Stimulated activated naive B cell treated with anti-CD40 and anti-IgM and Interleukin-4, amounts not matched to agents 10 μg/mL and 1 μg/mL and 100 μg/mL, for 72 hours (primary cell): ENCODE measurements at regions not wholly inside any gene's neighbourhood (a gene's known extent, or its start where the extent isn't known, plus 50 kb on each side); places are given as distances from the start of the nearest gene placed in this dataset.
"Not testable (repeated sequence)": the region's sequence is repeated elsewhere in the genome, so short reads cannot be mapped to it uniquely, and the experiment has no call there.

Experiments
- ATAC-seq, 2 donors: fragments of 150-1000 bp; cut with Tn5 transposase; replicated peaks; 2 replicates each; pipeline ENCODE4 v1.10.0; 2021; ENCODE audit warnings: moderate library complexity in 1 of 2
- DNase-seq: peaks from one replicate; pipeline ENCODE4 v3.0.0; 2021
- H3K27ac Mint-ChIP-seq: one replicate; pipeline ENCODE4 v1.8.0; 2022; ENCODE audit warnings: mild to moderate bottlenecking, mixed read lengths
- H3K27me3 Mint-ChIP-seq, 2 donors: one replicate each; pipeline ENCODE4 v1.8.0; 2022; ENCODE audit warnings: mixed read lengths in 2 of 2
- H3K36me3 Mint-ChIP-seq, 2 donors: one replicate each; pipeline ENCODE4 v1.8.0; 2022; ENCODE audit warnings: mixed read lengths in 2 of 2, mild to moderate bottlenecking in 1 of 2
- H3K4me1 Mint-ChIP-seq, 2 donors: one replicate each; pipeline ENCODE4 v1.8.0; 2022; ENCODE audit warnings: mixed read lengths in 2 of 2, mild to moderate bottlenecking in 1 of 2
- H3K4me3 Mint-ChIP-seq, 2 donors: one replicate each; pipeline ENCODE4 v1.8.0; 2022; ENCODE audit warnings: mild to moderate bottlenecking in 2 of 2, mixed read lengths in 2 of 2, moderate library complexity in 1 of 2
- H3K9me3 Mint-ChIP-seq, 2 donors: one replicate each; pipeline ENCODE4 v1.8.0; 2022; ENCODE audit warnings: mixed read lengths in 2 of 2, mild to moderate bottlenecking in 1 of 2

DNA sequence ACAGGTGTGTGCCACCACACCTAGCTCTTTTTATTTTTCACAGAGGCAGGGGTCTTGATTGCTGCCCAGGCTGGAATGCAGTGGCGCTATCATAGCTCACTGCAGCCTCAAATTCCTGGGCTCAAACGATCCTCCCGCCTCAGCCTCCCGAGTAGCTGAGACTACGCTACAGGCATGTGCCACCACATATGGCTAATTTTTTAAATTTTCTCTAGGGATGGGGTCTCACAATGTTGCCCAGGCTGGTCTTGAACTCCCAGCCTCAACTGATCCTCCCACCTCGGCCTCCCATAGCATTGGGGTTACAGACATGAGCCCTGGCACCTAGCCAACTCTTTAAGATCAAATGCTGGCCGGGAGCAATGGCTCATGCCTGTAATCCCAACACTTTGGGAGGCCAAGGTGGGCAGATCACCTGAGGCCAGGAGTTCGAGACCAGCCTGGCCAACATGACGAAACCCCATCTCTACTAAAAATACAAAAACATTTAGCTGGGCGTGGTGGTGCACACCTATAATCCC lies 50.6 kb upstream of the MYL10 start:
- not testable (repeated sequence) for H3K9me3 Mint-ChIP-seq, H3K27me3 Mint-ChIP-seq, ATAC-seq, H3K36me3 Mint-ChIP-seq, H3K4me1 Mint-ChIP-seq, H3K4me3 Mint-ChIP-seq, H3K27ac Mint-ChIP-seq, DNase-seq

DNA sequence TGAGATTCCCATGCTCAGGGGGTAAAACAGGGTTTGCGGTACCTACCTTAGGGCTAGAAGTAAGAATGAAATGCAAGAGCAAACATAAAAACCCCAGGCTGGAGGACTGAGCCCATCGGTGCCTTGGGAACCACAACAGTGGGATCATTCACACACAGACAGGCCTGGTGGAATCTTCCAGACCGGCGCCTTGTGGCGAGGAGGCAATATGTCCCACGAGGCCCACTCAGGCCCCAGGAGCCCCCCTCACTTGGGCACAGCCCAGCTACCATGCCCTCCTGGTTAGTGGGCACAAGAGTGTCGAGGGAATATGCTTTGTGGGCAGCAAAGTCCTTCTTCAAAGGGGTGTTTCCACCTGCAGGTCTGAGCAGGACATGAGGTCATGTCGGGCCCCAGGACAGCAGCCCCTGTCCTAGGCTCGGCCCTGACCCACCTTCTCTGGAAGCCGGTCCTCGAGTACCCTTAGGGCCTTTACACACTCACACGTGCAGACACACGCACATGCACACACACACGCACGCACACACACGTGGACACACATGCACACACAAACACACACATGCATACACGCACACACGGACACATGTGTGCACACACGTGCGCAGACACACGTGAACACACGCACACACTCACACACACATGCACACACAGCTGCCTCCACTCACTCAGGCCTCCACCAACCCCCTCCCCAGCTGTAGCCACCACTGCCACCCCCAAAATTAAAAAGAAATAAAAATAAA lies 51.5 kb upstream of the MYL10 start:
- Mint-ChIP-seq H3K4me1 (peaks cover 0 to 5% of the 10 kb centered on the region in 2 donors), H3K27ac (no peak overlapping the region), H3K27me3 (peaks cover 0 to 8% of the 10 kb centered on the region in 2 donors), H3K9me3 (no peaks in the 10 kb centered on the region), H3K36me3 (no peaks in the 10 kb centered on the region), H3K4me3 (no peak overlapping the region)
- ATAC-seq (no peak), DNase-seq (no peak)

DNA sequence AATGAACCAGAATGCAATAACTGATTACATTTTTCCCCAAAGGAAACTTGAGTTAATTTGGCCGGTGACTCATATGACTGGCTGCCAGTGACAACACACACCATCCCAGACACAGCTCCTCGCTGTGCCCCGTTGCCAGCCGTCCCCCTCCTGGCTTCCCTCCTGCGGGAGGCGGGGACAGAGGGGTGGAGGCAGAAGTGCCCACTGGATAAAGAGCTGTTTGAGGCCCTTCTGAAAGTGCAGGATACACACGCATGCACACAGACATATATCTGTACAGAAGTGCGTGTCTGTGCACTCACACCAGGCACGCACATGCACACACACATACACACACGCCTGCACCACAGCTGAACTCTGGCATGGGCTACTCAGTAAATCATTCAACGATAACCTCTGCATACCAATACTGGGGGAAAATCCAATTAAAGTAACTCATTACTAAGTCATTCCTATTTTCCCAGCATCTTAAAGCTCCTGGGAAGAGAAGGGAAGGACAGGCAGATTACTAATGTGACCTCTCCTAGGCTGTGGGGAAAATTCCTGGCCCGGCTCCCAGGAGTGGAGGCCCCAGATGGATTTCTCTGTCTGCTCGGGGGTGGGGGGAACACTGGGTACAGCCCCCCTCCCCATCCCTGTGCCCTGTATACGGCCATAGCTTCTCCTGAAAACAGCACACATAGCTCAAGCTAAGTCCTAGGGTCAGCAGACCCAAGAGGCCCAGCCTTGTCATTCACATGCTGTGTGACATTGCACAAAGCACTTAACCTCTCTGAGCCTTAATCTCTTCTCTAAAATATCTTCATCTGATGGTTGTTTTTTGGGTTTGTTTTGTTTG lies 52.3 kb upstream of the MYL10 start:
- ATAC-seq, result no peak
- Mint-ChIP-seq H3K36me3 (no peaks in the 10 kb centered on the region), H3K27me3 (peaks cover 0 to 8% of the 10 kb centered on the region in 2 donors), H3K4me3 (no peak overlapping the region), H3K27ac (no peak overlapping the region), H3K4me1 (peaks cover 0 to 5% of the 10 kb centered on the region in 2 donors), H3K9me3 (no peaks in the 10 kb centered on the region)
- no peak for DNase-seq

DNA sequence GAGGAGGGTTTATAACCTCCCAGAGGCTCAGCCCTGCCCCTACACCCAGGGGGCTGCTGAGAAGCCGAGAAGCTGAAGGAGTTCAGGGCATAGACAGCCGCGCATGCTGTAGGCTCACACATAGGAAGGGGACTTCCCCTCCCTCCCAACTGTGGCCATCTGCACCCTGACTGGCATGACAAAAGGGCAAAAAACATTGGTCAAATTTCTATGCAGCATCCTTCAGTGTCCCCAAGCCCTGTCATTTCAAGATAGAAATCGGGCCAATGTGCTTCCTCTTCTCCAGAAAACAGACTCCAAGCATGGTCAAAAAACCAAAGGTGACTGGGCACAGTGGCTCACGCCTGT lies 55.9 kb upstream of the MYL10 start:
- Mint-ChIP-seq H3K27me3 (peaks cover 13 to 16% of the 10 kb centered on the region in 2 donors), H3K36me3 (no peaks in the 10 kb centered on the region), H3K4me3 (no peak overlapping the region), H3K9me3 (no peaks in the 10 kb centered on the region), H3K27ac (peak overlapping the region; percentile 60), H3K4me1 (peaks cover 5 to 7% of the 10 kb centered on the region in 2 donors)
- ATAC-seq (peak; percentile 69 to 77), DNase-seq (peak; percentile 22)

DNA sequence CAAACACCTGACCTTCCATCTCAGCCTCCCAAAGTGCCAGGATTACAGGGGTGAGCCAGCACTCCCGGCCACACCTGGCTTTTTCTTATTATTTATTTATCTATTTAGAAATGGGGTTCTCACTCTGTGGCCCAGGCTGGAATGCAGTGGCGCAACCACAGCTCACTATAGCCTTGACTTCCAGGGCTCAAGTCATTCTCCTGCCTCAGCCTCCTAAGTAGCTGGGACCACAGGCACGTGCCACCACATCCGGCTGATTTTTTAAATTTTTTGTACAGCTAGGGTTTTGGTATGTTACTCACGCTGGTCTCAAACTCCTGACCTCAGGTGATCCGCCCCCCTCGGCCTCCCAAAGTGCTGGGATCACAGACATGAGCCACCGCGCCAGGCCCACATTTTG lies 56.9 kb upstream of the MYL10 start:
- no peaks in the 10 kb centered on the region for H3K9me3 Mint-ChIP-seq
- no peak overlapping the region for H3K27ac Mint-ChIP-seq
- no peaks in the 10 kb centered on the region for H3K36me3 Mint-ChIP-seq
- ATAC-seq (no peak), DNase-seq (no peak)
- peaks cover 13 to 16% of the 10 kb centered on the region in 2 donors for H3K27me3 Mint-ChIP-seq
- peaks cover 5 to 7% of the 10 kb centered on the region in 2 donors for H3K4me1 Mint-ChIP-seq
- no peak overlapping the region for H3K4me3 Mint-ChIP-seq

DNA sequence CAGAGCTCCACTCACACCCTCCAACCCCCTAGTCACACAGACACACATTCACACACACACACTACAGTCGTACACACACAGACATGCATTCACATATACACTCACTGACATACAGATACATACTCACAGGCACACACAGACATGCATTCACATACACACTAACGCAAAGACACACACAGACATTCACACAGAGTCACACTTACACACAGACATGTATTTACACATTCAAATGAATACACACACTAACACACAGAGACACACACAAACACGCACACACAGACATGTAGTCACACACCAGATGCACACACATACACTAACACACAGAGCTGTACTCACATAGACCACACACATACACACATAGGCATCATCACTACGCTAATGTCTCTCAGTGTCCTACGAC lies 58.0 kb upstream of the MYL10 start:
- no peak overlapping the region for H3K27ac Mint-ChIP-seq
- no peaks in the 10 kb centered on the region for H3K36me3 Mint-ChIP-seq
- no peak overlapping the region for H3K4me3 Mint-ChIP-seq
- H3K4me1 Mint-ChIP-seq, result peaks cover 10 to 12% of the 10 kb centered on the region in 2 donors
- peaks cover 13 to 16% of the 10 kb centered on the region in 2 donors for H3K27me3 Mint-ChIP-seq
- H3K9me3 Mint-ChIP-seq, result no peaks in the 10 kb centered on the region
- DNase-seq, result no peak
- no peak for ATAC-seq

DNA sequence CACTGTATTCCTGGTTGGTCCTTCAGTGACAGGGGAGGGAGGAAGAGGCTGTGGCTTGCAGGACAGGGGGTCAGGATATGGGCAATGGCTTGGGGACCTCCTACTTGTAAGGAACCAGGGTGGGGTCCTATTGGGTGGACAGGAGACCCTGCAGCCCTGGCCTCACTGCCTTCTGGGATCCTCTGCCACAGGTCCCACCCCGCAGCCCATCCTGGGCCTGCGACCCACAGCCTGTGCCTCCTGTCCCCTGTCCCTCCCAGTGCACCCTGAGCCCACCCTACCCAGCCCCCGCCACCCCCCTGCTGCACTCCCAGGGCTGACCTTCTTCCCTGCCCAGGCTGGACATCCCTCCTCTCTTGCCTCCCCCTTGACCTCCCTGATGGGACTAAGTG lies 58.7 kb upstream of the MYL10 start:
- ATAC-seq, result no peak
- no peak overlapping the region for H3K27ac Mint-ChIP-seq
- H3K36me3 Mint-ChIP-seq, result no peaks in the 10 kb centered on the region
- DNase-seq, result no peak
- peaks cover 13% of the 10 kb centered on the region in 2 donors for H3K4me1 Mint-ChIP-seq
- H3K27me3 Mint-ChIP-seq, result peaks cover 13 to 16% of the 10 kb centered on the region in 2 donors
- no peaks in the 10 kb centered on the region for H3K9me3 Mint-ChIP-seq
- H3K4me3 Mint-ChIP-seq, result no peak overlapping the region

DNA sequence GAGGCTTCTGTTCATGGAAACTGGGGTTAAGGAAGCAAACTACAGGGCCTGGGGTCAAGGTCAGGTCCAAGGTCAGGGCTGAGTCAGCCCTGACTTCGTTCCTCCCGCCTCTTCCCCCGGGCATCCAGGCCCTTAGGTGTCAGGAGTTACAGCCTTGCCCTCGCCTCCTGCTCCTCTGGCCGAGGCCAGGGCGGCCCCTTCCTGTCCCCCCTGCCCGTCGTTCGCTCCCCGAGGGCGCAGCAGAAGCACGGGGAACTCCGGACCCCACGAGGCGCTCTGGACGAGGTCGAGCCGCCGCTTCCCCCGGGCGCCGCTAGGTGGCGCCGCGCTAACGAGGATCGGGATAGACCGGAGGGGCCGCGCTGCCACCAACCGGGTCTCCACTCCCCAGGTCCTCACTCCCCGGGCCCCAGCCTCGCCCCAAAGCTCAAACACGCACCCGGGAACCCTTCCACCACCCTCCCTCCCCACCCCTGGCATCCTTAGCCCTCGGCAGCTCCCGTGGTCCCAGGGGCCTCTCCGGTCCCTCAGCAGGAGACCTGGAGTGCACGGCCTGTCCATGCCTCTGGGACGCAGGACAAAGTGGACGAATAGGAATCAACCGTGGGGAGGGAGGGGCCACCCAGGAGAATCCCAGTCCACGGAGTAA lies 59.2 kb upstream of the MYL10 start:
- H3K27ac Mint-ChIP-seq, result no peak overlapping the region
- peak; percentile 88 to 91 for ATAC-seq

DNA sequence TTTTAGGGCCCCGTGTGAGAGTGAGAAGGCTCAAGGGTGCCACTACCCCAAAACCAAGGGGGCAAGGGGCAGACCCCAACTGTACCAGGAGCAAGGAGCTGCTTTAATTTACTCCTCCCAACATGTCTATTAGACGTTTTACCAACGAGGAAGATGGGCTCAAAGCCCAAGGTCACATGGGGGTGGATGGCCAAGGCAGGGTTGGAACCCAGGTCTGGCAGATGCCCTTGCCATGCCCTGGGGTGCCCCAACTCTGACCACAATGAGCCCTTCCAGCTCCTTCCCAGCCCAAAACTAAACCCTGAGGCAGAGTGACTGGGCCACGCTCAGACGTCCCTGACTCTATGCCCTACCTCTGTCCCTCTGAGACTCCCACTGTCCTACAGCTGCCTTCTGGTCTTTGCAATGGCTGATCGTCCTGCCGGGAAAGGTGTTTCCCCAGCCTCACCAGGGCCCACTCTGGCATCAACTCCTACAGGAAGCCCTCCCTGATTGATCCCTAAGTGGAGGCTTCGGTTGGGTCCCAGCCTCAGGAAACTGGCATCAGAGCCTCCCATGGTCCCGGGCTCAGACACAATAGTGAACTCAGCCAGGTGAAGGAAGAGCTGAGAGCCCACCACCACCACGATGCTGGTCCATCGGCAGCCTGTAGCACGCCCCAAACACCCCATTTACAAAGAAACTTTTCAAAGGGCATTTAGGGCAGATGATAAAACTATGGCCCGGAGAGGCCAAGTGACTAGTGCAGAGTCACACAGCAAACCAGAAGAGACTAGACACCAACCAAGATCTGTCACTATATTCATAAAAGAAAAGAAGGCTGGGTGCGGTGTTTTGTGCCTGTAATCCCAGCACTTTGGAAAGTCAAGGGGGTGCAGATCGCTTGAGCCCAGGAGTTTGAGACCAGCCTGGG lies 60.2 kb upstream of the MYL10 start:
- DNase-seq (no peak), ATAC-seq (no peak)
- H3K27me3 Mint-ChIP-seq, result peaks cover 13 to 16% of the 10 kb centered on the region in 2 donors
- no peak overlapping the region for H3K27ac Mint-ChIP-seq
- no peaks in the 10 kb centered on the region for H3K36me3 Mint-ChIP-seq
- no peaks in the 10 kb centered on the region for H3K9me3 Mint-ChIP-seq
- no peak overlapping the region for H3K4me3 Mint-ChIP-seq
- peaks cover 13% of the 10 kb centered on the region in 2 donors for H3K4me1 Mint-ChIP-seq

More for the DNA sequence above, 59.2 kb upstream of the MYL10 start:
- Mint-ChIP-seq H3K4me1 (peaks cover 13% of the 10 kb centered on the region in 2 donors), H3K36me3 (no peaks in the 10 kb centered on the region), H3K4me3 (no peak overlapping the region), H3K9me3 (no peaks in the 10 kb centered on the region), H3K27me3 (peaks cover 13 to 16% of the 10 kb centered on the region in 2 donors)
- peak; percentile 67 for DNase-seq

DNA sequence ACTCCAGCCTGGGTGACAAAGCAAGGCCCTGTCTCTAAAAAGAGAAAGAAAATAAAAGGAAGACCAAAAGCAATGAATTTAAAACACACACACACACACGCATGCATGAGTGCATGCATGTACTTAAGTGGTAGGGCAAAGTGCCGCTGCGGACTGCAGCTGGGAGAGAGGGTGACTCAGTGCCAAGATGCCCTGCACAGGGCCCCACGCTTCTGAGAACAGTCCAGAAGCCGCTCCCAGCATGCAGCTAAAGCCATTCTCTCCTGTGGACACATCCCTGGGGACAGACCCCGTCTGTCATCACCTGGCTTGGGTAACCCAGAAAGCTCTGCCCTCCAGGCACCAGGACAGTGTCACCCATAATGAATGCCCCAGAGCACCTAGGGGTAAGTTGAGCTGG lies 61.0 kb upstream of the MYL10 start:
- no peak overlapping the region for H3K4me3 Mint-ChIP-seq
- H3K9me3 Mint-ChIP-seq, result no peaks in the 10 kb centered on the region
- ATAC-seq (no peak), DNase-seq (no peak)
- H3K4me1 Mint-ChIP-seq, result peaks cover 10 to 13% of the 10 kb centered on the region in 2 donors
- H3K27me3 Mint-ChIP-seq, result peaks cover 13 to 16% of the 10 kb centered on the region in 2 donors
- H3K36me3 Mint-ChIP-seq, result no peaks in the 10 kb centered on the region
- H3K27ac Mint-ChIP-seq, result no peak overlapping the region

DNA sequence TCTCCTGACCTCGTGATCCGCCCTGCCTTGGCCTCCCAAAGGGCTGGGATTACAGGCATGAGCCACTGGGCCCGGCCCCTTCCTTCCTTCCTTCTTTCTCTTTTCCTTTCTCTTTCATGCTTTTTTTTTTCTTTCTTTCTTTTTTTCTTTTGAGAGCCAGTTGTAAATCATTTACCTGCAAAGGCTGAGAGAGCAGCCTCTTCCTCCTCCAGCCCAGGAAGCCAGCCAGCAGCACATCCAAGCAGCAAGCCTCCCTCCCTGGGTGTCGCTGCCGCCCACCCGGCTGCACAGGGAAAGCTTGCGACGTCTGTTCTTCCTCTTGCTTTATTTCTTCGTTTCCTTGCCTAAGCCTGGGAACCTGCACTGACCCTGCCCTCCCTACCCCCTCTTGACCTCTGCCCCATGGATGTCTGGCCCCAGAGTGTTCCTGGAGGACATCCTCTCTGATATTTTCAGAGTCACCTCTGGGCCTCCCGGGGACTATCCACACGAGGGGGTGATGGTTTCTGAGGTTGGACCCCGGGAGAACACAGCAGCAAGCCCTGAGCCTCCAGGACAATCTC lies 62.8 kb upstream of the MYL10 start:
- Mint-ChIP-seq H3K27ac (no peak overlapping the region), H3K36me3 (no peaks in the 10 kb centered on the region), H3K4me1 (peaks cover 8 to 13% of the 10 kb centered on the region in 2 donors), H3K4me3 (peak overlapping the region; percentile 14 to 74), H3K9me3 (no peaks in the 10 kb centered on the region), H3K27me3 (peaks cover 13 to 16% of the 10 kb centered on the region in 2 donors)
- DNase-seq (no peak), ATAC-seq (no peak)

DNA sequence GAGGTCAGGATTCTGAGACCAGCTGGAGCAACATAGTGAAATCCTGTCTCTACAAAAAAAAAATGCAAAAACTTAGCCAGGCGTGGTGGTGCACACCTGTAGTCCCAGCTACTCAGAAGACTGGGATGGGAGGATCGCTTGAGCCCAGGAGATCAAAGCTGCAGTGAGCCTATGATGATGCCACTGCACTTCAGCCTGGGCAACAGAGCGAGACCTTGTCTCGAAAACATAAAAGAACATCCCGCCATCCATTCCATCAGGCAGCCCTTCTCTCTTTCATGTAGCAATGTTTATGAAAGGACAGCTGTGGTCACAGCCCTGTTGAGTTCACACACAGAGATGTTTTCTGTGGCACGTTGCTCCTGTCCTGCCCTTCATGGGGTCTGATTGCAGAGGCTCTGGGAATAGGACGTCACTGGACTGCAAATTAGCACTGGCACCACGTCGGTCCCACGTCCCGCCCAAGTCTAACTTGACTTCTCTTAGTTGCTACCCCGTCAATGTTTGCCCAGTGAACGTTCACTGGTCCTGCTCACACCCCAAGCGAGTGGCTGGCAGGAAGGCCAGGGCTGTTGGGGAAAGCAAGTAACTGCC lies 64.5 kb upstream of the MYL10 start:
- peaks cover 9 to 11% of the 10 kb centered on the region in 2 donors for H3K27me3 Mint-ChIP-seq
- ATAC-seq, result no peak
- no peaks in the 10 kb centered on the region for H3K36me3 Mint-ChIP-seq

DNA sequence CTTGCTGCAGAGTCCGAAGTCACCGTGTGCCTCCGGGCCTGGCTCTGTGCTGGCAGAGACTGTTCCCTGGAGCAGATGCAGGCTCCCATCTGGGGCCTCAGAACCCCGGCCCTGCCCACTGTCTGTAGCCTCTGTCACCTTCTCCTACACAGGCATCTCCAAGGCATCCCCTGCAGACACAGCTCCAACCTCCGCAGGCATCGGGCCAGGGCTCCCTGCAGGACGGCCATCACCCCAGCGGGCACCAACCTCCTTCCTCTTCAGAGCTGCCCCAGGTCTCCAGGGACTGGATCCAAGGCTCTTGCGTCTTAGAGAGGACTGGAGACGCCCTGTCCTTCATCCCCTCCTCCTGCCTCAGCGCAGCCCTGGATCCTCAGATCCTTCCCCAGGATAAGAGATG lies 69.9 kb upstream of the MYL10 start:
- Mint-ChIP-seq H3K27ac (no peak overlapping the region), H3K4me3 (no peak overlapping the region), H3K9me3 (no peaks in the 10 kb centered on the region), H3K27me3 (no peaks in the 10 kb centered on the region), H3K36me3 (no peaks in the 10 kb centered on the region), H3K4me1 (no peaks in the 10 kb centered on the region)
- DNase-seq, result no peak
- ATAC-seq, result no peak

More for the DNA sequence above, 64.5 kb upstream of the MYL10 start:
- H3K9me3 Mint-ChIP-seq, result no peaks in the 10 kb centered on the region
- no peak overlapping the region for H3K4me3 Mint-ChIP-seq
- peaks cover 8 to 10% of the 10 kb centered on the region in 2 donors for H3K4me1 Mint-ChIP-seq
- H3K27ac Mint-ChIP-seq, result no peak overlapping the region
- no peak for DNase-seq
